ENCODE measurements at regions not wholly inside any gene's neighbourhood (a gene's known extent, or its start where the extent isn't known, plus 50 kb on each side); places are given as distances from the start of the nearest gene placed in this dataset.

DNA sequence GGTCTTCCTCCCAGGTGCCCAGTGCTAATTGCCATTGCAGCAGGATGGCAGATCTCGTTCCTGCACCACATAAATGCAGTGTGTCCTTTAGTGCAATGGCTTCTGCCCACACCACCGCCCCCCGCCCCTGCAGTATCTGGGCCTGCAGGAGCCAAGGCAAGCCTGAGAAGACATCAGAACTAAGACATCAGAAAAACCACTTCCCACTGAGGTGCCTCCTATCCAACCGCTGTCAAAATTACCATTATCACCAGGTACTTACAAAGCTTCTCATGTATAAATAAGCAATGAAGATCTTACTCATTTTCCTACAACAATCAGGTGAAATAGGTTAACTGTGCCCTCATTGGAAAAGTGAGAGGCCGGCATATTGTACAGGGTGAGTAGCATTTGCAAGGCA is 228.8 kb downstream of the FBXO15 start:
- no peak for DNase-seq

DNA sequence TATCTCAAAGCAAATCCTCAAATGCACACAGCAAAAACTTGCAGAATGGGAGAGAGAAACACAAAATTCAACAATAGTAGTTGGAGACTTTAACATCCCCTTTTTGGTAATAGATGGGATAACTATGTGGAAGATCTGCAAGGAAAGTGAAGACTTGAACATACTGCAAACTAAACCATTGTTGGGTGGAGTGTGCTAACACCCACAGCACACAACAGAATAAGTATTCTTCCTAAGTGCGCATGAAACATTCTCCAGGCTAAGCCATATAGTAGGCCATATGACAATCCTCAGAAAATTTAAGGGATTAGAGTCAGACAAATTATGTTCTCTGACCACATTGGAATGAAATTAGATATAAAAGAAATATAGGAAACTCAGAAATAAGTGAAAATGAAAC is 230.6 kb downstream of the FBXO15 start:
- DNase-seq: no peak

DNA sequence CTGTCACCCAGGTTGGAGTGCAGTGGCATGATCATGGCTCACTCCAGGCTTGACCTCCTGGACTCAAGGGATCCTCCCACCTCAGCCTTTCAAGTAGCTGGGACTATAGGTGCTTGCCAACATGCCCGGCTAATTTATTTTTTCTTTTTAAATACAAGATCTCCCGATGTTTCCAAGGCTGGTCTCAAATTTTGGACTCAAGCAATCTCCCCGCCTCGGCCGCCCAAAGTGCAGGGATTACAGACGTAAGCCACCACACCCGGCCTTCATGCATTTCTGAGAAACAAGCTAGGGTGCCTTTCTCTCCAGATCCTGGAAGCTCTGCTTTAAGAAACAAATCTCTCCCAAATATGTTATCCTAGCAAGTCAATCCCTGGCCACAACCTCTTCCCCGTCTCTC is 234.1 kb downstream of the FBXO15 start:
- no peak for DNase-seq

- no peak for DNase-seq
These were observed 239.3 kb downstream of the FBXO15 start for GRCh38 chr18:73908323-73908722.

- DNase-seq: no peak
These were observed 246.1 kb downstream of the FBXO15 start for GRCh38 chr18:73901566-73901965.

DNA sequence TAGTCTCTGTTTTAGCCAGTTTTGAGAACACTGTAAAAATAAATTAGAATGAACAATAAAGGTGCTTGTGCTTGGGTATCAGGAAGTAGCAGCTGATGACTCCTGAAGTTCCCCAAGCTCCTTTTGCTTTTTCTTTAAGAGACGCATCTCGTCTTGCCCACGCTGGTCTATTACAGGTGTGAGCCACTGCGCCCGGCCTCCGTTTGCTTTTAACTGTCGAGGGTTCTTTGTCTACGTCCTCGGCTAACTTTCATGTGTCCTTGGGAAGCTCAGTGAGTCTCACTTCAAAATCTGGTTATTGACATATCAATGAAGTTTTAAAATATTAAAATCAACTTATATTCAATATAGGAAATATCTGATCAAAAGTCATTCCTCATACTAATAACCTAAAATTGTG is 246.5 kb downstream of the FBXO15 start:
- no peak for DNase-seq

DNA sequence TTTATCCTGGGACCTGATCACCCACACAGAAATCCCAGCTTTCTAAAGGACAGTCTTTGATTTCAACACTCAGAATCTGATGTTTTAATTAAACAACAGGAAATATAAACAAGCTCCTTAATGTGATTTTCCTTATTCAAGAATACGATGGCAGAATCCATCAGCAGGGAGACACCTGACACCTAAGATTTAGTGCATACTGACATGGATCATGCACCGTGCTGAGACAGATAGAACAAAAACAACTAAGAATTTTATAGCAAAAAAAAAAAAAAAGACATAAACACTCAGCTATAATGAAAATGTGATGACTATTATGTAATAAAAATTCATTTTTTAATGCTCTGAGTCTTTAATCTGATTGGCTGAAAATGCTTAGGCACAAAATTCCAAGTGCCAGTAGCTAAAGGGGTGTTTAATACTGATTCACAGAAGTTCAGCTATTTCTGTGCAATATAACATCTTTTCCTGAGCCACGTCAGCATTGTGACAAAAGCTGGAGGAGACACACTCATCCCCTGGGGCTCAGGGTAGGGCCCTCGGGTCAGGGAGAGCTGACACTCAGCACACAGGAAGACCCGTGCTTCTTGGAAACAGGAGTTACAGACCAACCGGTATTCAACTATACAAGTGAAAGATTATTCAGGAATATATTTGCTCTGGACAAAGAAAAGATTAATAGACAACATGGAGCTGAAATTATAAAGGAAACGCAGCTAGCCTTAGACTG is 247.4 kb downstream of the FBXO15 start:
- DNase-seq: no peak

DNA sequence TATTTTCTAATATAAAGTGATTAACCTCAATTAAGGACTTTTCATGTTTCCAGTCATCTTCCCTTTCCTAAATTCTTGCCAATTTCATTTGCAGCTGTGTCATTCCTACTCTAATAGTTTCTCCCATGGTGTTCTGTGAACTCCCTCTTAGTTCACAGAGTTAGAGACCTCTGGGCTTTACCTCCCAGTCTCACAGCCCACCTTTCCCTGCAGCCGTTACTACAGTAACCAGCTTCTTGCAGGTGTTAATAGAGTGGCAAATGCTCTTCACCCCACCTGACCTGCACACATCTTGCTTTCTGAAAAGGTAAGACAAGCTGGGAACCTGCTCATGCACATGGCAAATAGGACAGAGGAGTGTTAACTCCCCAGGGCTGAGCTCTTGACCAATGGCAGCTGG is 250.1 kb downstream of the FBXO15 start:
- DNase-seq: no peak

- DNase-seq: no peak
These were observed 250.9 kb downstream of the FBXO15 start for GRCh38 chr18:73896685-73897084.

DNA sequence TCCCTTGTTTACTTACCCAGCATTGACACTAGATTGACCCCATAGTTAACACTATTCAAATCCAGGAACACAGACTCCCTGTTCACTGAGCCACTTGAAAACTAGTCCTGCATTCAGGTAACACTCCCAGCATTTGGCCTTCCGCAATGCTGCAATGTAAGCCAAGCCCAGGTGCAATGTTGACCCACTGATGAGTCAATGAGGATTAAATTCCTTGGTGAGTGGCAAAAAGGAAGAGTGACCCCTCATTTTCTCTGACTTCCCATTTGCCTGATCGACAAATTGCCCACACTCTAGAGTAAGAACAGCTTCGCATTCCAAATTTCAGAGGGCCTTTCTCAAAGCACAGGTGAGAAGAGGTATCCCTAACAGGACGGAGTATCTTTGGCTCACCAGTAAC is 251.9 kb downstream of the FBXO15 start:
- DNase-seq: no peak

DNA sequence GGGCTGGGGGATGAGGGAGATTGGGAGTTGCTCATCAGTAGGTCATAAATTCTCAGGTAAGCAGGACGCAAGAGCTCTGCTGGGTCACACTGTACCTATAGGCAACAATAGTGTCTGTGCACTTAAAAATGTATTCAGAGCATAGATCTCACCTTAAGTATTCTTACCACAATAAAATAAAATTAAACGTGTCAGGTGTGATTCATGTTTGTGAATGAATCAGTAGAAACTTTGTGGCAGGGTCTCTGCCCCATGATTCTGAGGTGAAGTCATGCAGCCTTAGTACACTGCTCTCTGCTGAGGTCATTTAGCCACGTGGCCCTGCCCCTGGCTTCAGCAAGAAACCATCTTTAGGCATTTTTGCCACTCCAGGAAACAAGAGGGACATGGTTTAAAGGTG is 253.8 kb downstream of the FBXO15 start:
- DNase-seq: no peak

- no peak for DNase-seq
These were observed 255.8 kb downstream of the FBXO15 start for GRCh38 chr18:73891572-73892421.

DNA sequence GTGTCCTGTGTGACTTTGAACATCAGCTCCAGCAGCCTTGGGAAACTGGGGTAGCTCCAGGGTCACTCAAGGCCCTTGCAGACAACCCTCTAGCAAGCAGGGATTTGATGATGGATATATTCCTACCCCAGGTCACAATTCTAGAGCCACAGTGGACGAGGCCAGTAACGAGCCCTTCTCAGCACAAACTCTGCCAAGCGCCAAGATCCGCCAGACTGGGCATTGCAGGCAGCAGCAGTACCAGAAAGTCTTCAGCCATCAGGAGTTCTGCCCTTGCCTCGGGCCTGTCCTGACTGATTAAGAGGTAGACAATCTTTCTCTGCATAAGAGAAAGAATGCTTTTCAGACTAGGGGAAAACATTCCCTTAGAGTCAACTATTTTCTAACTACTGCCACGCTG is 259.1 kb downstream of the FBXO15 start:
- DNase-seq: no peak

- no peak for DNase-seq
These were observed 259.8 kb downstream of the FBXO15 start for GRCh38 chr18:73887801-73888200.

DNA sequence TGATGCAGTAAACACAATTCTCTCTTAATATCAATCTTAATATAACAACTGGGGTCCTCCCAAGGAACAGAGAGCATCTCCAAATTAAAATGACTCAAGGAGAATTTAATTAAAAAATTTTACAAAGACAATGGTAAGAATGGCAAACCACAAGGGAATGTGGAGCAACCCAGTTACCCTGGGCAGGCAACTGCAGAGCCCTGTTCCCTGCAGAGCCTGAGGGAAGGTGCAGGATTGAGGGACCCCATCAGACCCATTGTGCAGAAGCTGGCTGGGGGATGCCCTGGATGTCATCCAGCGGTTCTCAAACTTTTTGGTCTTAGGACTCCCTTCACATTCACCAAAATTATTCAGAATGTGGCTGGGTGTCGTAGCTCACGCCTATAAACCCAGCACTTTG is 262.8 kb downstream of the FBXO15 start:
- DNase-seq: no peak

GRCh38 chr18:73881396-73881917 is 266.2 kb downstream of the FBXO15 start:
- DNase-seq: no peak

DNA sequence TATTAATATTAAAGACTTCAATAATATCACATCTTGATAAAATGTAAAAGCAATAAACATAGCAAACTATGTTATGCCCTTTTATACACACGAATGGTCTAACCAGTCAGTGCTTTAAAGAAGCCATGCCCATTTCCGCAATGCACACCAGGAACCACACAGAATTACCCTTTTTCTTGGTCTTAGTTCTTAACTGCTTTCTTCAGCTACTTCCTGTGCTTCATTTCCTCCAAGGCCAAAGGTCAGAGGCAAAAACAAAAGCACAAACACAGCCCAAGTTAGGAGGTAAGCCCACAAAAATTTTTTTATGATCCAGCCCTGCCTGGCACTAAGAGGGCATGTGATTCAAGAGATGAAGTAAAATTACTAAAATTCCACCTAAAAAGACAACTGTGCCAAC is 267.2 kb downstream of the FBXO15 start:
- DNase-seq: no peak

DNA sequence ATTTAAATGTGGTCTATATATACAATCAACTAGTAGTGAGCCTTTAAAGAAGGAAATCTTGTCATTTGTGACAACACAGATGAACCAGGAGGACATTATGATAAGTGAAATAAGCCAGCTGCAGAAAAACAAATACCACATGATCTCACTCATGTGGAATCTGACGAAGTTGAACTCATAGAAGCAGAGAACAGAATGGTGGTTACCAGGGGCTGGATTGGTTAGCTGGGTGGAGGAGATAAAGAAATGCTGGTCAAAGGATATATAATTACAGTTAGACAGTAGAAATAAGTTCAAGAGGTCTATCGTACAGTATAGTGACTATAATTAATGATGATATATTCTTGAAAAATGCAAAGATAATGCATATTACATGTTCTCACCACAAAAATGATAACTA is 267.9 kb downstream of the FBXO15 start:
- no peak for DNase-seq

DNA sequence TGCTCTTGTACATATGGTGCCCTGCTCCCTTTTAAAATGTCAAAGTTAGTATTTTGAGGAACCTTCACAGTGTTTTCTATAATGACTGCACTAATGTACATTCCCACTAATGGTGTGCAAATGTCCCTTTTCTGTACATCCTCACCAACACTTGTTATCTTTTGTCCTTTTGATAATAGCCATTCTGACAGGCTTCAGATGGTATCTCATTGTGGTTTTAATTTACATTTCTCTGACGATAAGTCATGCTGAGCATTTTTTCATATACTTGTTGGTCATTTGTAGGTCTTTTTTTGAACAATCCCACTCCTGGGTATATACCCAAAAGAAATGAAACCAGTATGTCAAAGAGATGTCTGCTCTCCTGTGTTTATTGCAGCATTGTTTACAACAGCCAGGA is 268.3 kb downstream of the FBXO15 start:
- DNase-seq: no peak

DNA sequence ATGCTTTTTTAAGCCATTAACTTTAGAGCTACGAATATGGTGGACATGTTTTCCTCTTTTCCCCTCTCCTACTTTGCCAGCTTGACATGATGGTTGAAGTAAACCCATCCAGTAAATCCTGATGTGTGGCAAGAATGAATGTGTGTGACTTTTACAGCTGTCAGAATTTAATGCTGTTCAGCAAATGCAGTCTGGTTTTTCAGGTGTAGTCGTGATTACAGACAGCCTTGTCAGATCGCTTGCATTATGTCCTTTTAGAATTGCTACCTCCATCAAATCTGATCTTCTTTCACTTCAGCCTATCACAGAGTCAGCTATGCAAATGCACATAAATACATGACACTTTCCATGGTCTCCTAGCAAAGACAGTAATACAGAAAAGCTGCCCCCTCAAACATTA is 278.5 kb downstream of the FBXO15 start:
- DNase-seq: no peak

GRCh38 chr18:73861771-73862170 is 285.9 kb downstream of the FBXO15 start:
- DNase-seq: no peak

DNA sequence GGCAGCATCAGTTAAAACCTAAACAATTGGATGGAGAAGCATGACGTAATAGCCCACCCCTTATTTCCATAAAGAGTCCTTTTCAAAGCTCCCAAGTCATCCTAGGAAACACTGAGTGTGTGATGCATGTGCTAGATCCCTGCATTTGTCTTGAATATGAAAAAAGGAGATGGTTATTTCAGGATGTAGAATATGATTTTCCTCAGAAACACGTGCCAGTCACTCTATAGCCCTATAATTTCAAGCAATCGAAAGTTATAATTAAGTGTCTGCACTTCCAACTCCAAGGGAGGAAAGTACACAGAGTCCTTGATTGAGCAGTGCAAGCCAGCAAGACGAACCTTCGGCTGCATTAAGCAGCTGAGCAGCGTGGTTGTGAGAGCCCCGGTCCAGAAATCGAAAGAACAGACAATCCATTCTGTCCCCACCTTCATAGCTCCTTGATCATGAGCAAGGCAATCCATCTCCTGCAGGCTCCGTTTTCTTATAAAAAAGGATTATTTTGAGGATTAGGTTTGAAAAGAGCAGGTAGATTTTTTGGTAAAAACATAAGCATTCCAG is 287.7 kb downstream of the FBXO15 start:
- DNase-seq: no peak

DNA sequence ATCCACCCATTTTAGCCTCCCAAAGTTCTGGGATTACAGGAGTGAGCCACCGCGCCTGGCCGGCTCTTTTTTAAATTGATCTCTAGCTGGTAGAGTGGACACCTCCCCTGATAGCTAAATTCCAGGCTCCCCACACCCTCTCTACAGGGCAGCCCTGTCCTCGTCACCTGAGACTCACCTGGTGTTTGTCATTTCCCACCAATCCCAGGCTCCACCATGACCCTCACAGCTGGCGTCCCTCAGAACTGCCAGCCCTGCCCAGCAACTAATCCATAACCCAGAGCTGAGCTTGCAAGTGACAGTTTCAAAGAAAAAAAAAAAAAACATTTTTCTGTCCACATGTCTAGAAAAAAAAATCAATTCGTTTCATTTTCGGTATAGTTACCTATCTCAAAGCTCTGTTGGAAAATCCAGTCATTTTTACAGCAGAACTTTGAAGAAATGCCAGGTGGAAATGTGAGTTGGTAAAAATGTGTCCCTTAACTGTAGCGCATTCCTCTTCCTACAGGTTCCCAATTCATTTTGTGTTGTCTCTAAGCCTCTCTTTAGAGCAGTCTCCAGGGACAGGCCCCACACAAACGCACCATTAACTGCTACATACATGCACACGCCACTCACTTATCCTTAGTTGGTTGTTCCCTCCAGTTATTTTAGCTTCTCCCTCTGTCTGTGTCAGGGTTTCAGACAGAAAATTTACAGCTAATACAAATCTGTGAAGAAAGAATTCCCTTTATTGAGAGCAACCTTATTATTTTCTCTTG is 294.7 kb downstream of the FBXO15 start:
- no peak for DNase-seq

Data from inflammatory macrophage (primary cell).